Ishikawa (cell line): ENCODE measurements at regions not wholly inside any gene's neighbourhood (a gene's known extent, or its start where the extent isn't known, plus 50 kb on each side); places are given as distances from the start of the nearest gene placed in this dataset.

Experiments used
- CEBPB ChIP-seq: IDR thresholded peaks from 2 replicates; pipeline ENCODE4 v1.6.1; 2012
- CREB1 ChIP-seq: IDR thresholded peaks from 2 replicates; pipeline ENCODE4 v1.6.1; 2012; ENCODE audit warnings: low read depth
- EGR1 ChIP-seq: IDR thresholded peaks from 2 replicates; pipeline ENCODE4 v1.6.1; 2012
- EP300 ChIP-seq: IDR thresholded peaks from 2 replicates; pipeline ENCODE4 v1.6.1; 2012; ENCODE audit warnings: borderline replicate concordance
- FOXM1 ChIP-seq: IDR thresholded peaks from 2 replicates; pipeline ENCODE4 v1.6.1; 2012; ENCODE audit warnings: low read depth, borderline replicate concordance
- MAX ChIP-seq: IDR thresholded peaks from 2 replicates; pipeline ENCODE4 v1.6.1; 2012
- NFIC ChIP-seq: IDR thresholded peaks from 2 replicates; pipeline ENCODE4 v1.6.1; 2012
- RAD21 ChIP-seq: IDR thresholded peaks from 2 replicates; pipeline ENCODE4 v1.6.1; 2012; ENCODE audit warnings: low read depth
- REST ChIP-seq: IDR thresholded peaks from 2 replicates; pipeline ENCODE4 v1.6.1; 2012; ENCODE audit warnings: low read depth, mild to moderate bottlenecking
- TAF1 ChIP-seq: IDR thresholded peaks from 2 replicates; pipeline ENCODE4 v1.6.1; 2012; ENCODE audit warnings: low read depth, mild to moderate bottlenecking
- TCF12 ChIP-seq: IDR thresholded peaks from 2 replicates; pipeline ENCODE4 v1.6.1; 2012; ENCODE audit warnings: low read depth
- TEAD4 ChIP-seq: IDR thresholded peaks from 2 replicates; pipeline ENCODE4 v1.6.1; 2012
- YY1 ChIP-seq: IDR thresholded peaks from 2 replicates; pipeline ENCODE4 v1.6.1; 2012; ENCODE audit warnings: low read depth
- ZBTB7A ChIP-seq: IDR thresholded peaks from 2 replicates; pipeline ENCODE4 v1.6.1; 2012; ENCODE audit warnings: low read depth
- TF ChIP-seq, protein P1 (sequence below): IDR thresholded peaks from 2 replicates; pipeline ENCODE4 v1.6.1; 2012

GRCh38 chr14:82837611-82838140 is 1304.0 kb upstream of the SEL1L start:
- TF ChIP-seq ZBTB7A: no peak
- no peak for TF ChIP-seq RAD21
- TF ChIP-seq NFIC: no peak
- no peak for TF ChIP-seq TEAD4
- TF ChIP-seq FOXM1: no peak
- TF ChIP-seq CEBPB: no peak

- TF ChIP-seq YY1 (no peak), EP300 (no peak), EGR1 (no peak), TEAD4 (no peak), TAF1 (no peak)
- TF ChIP-seq, protein P1, sequence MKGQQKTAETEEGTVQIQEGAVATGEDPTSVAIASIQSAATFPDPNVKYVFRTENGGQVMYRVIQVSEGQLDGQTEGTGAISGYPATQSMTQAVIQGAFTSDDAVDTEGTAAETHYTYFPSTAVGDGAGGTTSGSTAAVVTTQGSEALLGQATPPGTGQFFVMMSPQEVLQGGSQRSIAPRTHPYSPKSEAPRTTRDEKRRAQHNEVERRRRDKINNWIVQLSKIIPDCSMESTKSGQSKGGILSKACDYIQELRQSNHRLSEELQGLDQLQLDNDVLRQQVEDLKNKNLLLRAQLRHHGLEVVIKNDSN: no peak
Measured at GRCh38 chr14:82850576-82850975, 1316.9 kb upstream of the SEL1L start.

GRCh38 chr14:82854131-82854530 is 1320.5 kb upstream of the SEL1L start:
- no peak for TF ChIP-seq FOXM1
- TF ChIP-seq TEAD4: no peak
- TF ChIP-seq ZBTB7A: no peak

GRCh38 chr14:82854901-82855300 is 1321.2 kb upstream of the SEL1L start:
- TF ChIP-seq NFIC: no peak
- no peak for TF ChIP-seq EP300
- TF ChIP-seq FOXM1: no peak
- TF ChIP-seq YY1: no peak
- TF ChIP-seq RAD21: no peak
- no peak for TF ChIP-seq TEAD4
- no peak for TF ChIP-seq TCF12
- no peak for TF ChIP-seq TAF1
- TF ChIP-seq EGR1: no peak
- TF ChIP-seq ZBTB7A: no peak
- no peak for TF ChIP-seq CEBPB

DNA sequence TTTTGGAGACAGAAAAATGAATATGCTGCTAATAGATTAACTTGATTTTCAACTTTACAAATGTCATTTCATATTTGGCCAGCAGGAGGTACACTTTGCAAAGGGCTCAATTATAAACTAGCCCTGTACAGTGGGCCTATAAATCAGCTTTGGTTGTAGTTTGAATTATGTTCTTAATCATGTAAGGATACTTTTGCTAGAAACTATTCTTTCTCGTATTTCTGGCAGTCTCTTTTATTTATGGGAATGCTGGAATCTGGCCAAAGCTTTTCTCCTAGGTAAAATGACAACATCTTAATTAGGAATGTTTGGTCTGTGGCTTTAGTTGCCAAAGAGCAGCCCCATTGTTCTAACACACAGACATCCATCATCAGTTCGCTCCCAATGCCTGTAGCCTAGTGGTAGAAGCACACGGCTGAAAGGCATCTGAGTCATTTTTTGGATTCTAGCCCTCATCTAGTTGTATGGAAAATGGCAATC is 1322.3 kb upstream of the SEL1L start:
- TF ChIP-seq CREB1 (no peak), TAF1 (no peak), EP300 (no peak), ZBTB7A (no peak), RAD21 (no peak; the same call in 1 of the 2 replicates), MAX (no peak), CEBPB (no peak), TCF12 (no peak), YY1 (no peak), EGR1 (no peak), REST (no peak), NFIC (no peak), FOXM1 (no peak), TEAD4 (no peak)
- TF ChIP-seq, protein P1: no peak

GRCh38 chr14:82861313-82861712 is 1327.7 kb upstream of the SEL1L start:
- TF ChIP-seq TCF12: no peak
- TF ChIP-seq, protein P1: no peak
- no peak for TF ChIP-seq MAX
- no peak for TF ChIP-seq CEBPB
- TF ChIP-seq YY1: no peak
- TF ChIP-seq REST: no peak
- TF ChIP-seq EGR1: no peak
- TF ChIP-seq TAF1: no peak
- no peak for TF ChIP-seq RAD21
- TF ChIP-seq ZBTB7A: no peak
- no peak for TF ChIP-seq TEAD4
- TF ChIP-seq FOXM1: no peak
- no peak for TF ChIP-seq NFIC
